HG02973 (cell line): ENCODE measurements at regions not wholly inside any gene's neighbourhood (a gene's known extent, or its start where the extent isn't known, plus 50 kb on each side); places are given as distances from the start of the nearest gene placed in this dataset.
"Not testable (repeated sequence)": the region's sequence is repeated elsewhere in the genome, so short reads cannot be mapped to it uniquely, and the experiment has no call there.

Experiments used
- ATAC-seq: cut with Tn5 transposase; IDR thresholded peaks from one replicate; pipeline ENCODE4 v1.9.1; 2021; ENCODE audit warnings: moderate library complexity; ENCODE audit not compliant: unreplicated experiment

DNA sequence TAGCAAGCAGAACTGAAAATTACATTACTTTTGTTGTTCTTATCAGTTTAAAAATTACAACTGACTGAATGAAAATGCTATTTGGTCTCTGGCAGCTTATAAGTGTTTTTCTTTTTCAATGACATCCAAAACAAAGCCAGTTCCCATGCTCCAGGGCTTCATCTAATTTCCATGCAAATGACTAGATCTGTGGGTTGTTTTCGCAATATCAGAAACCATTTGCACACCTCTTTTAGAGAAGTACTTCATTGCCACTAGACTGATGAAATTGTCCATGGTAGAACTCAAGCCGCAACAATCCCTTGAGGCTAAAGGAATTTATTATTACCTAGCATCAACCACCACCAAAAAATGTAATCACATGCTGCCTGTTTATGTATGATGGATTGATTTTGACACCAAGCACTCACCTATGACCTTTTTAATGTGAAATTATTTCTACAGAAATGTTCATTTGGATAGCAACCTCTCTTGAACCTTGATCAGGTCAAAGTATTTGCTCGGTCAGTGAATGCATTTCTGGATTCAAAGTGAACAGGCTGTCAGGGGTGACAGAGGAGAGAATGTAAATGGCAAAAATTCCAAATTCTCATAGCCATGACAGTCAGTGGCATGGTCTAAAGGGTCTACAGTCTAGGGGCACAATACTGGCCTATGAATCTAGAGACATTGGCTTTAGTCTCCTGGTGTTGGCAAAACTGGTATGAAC, 769.3 kb downstream of the SORCS1 start:
- no peak for ATAC-seq

- ATAC-seq: no peak
Measured at GRCh38 chr10:106392778-106393177, 771.7 kb downstream of the SORCS1 start.

DNA sequence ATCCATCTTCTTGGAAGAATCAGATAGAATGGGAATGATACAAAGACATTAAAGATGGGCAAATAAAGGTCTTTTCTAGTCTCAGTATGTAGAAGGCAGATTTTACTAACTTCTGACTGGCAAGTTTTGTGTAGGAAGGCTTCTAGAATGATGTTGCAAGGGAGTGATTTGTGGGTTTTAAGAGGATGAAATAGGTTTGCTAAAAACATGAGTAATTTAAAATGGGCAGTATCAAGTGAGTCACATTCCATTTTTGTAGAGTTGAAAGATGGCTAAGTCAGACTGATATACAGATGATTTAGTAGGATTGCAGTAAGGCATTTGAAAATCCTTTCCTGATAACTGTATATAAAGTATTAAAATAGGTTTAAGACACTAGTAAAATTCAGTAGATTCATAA, 777.4 kb downstream of the SORCS1 start:
- ATAC-seq: no peak

DNA sequence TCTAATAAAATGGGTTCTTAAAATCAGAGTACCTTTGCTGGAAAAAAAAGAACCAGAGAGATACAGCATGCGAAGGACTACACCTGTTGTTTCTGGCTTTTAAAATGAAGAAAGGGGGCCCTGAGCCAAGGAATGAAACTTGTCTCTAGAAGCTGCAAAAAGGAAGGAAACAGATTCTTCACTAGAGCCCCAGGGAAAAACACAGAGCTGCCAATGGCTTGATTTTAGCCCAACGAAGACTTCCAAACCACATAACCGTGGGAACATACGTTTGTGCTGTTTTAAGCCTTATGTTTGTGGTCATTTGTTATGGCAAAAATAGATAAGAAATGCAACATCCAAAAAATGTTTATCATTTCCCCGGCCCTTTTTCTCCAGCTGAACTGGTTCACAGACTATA, 780.0 kb downstream of the SORCS1 start:
- no peak for ATAC-seq

- no peak for ATAC-seq
Measured at GRCh38 chr10:106380706-106381105, 783.8 kb downstream of the SORCS1 start.

- no peak for ATAC-seq
Measured at GRCh38 chr10:106378251-106378650, 786.3 kb downstream of the SORCS1 start.

DNA sequence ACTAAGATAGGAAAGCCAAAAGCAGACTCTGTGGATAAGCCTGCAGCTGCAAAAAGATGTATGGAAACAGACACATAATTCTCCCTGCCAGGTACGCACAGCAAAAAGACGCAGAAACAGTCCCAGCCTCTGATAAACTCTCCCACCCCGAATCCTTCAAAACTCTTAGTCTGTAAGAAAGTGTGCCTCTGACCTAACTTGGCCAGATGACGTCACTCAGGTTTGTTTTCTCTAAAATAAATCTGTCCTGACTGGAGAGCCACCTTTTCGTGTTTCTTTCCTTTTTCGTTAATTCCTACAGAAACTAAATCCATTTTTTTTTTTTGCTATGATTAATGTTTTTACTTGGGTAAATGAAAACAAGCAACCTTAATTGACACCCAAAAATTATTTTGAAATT, 793.8 kb downstream of the SORCS1 start:
- ATAC-seq: no peak

GRCh38 chr10:106360870-106361269, 803.6 kb downstream of the SORCS1 start:
- no peak for ATAC-seq

DNA sequence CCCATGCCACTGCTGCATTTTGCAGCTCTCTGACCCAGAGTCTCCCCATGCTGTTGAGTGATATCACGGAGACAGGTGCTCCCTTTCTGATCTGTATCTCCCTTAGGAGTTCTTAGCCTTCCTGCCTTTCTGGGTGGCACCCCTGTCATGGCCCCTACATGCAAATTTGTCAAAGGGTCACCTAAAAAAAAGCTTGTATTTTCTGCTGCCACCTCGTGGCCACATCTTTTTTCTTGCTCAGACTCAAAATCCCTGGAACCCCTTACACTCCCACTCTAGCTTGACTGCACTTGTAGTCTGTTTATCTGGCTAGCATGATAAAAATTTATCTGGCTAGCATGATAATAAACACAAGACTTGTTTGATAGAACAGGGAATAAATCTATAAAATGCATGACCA, 809.1 kb downstream of the SORCS1 start:
- no peak for ATAC-seq

DNA sequence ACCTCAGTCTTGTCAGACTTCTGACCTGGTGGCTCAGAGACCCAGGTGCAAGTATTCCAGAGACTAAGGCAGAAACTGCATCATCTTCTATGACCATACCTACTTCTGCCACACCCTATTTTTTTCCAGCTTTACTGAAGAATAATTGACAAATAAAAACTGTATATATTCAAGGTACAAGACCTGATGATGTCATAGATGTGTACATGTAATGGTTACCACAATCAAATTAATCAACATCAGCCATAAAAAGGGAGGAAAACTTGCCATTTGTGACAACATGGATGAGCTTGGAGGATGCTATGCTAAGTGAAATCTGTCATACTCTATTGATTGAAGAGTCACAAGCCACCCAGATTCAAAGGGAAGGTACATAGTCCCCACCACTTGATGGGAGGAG, 815.6 kb downstream of the SORCS1 start:
- no peak for ATAC-seq

GRCh38 chr10:106347547-106347946, 817.0 kb downstream of the SORCS1 start:
- ATAC-seq: no peak

GRCh38 chr10:106343539-106343938, 821.0 kb downstream of the SORCS1 start:
- not testable (repeated sequence) for ATAC-seq

DNA sequence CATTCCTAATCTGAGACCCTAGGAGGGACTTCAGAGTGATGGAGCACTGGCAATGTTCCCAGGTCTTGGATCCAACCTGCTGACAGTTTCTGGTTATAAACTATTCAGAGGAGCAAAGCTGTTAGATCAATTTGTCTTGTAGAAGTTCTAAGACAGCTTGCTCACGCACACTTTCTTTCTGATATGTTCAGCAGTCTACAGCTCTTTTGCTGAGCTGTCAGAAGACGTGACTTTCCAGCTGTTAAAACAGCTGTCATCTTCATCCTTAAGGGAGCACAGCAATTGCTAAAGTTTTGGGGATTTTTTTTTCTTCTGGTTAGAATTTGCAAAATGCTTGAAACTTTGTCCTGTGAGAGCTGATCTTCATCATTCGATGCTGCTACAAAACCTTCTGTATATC, 823.1 kb downstream of the SORCS1 start:
- no peak for ATAC-seq

- no peak for ATAC-seq
Measured at GRCh38 chr10:106338486-106338885, 826.0 kb downstream of the SORCS1 start.

GRCh38 chr10:106336874-106337273, 827.6 kb downstream of the SORCS1 start:
- ATAC-seq: no peak

DNA sequence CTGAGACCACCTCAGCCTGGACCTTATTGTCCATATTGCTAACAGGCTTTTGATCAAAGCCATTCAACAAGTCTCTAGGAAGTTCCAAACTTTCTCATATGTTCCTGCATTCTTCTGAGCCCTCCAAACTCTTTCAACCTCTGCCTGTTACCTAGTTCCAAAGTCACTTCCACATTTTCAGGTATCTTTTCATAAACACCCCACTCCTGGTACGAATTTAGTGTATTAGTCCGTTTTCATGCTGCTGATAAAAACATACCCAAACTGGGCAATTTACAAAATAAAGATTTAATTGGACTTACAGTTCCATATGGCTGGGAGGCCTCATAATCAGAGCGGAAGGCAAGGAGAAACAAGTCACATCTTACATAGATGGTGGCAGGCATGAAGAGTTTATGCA, 836.8 kb downstream of the SORCS1 start:
- ATAC-seq: no peak

DNA sequence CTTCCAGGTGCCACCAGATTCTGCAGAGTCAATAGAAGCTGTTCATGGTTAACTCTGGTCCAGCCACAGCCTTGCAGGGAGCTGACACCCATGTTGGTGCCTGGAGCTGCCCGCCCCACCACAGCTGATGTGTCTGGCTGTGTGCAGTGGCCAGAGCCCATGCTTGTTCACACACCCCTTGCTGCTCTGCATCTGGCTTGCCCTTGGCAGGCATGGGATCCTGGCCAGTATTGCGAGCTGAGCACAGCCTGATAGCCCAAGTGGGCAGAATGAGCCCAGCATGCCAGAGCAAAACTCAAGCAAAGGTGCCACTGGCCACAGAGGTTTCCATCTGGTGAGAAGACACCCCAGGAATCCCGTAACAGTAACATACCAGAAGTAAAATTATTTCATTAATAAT, 843.6 kb downstream of the SORCS1 start:
- no peak for ATAC-seq

GRCh38 chr10:106320078-106320477, 844.4 kb downstream of the SORCS1 start:
- ATAC-seq: no peak

DNA sequence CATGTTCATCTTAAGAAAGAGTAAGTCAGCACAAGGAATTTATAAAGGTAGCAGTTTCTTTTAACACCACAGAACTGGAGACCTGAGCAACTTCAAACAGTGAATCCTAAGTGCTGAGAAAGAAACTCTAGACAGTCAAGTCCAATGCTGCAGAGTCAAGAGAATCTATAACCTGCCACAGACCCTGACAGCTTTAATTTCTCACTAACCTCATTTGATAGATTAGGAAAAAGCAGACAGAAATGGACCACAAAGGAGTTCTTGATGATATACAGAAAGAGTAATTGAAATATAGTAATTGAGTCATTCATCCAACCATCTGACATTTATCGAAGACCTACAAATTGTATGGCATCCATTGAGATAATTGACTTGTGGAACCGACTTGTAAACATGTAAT, 847.0 kb downstream of the SORCS1 start:
- ATAC-seq: no peak

DNA sequence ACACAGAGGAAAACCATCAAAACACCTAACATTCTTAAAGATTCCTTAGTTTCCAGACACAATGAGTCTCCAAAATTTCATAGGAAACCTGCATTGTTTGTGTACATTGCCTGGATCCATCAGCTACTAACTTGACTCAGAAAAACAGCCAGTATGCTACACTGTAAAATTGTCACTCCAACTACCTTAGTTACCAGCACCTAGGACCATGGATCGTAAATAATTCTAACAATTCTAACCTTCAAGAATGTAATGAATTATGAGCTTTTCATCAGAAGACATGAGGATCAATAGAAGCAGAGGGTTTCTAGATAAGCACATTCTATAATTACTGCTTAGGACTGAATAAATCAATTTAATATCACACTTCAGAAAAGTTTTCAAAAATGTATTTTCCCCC, 851.5 kb downstream of the SORCS1 start:
- ATAC-seq: no peak

- no peak for ATAC-seq
Measured at GRCh38 chr10:106312087-106312486, 852.4 kb downstream of the SORCS1 start.

- no peak for ATAC-seq
Measured at GRCh38 chr10:106311590-106311989, 852.9 kb downstream of the SORCS1 start.

DNA sequence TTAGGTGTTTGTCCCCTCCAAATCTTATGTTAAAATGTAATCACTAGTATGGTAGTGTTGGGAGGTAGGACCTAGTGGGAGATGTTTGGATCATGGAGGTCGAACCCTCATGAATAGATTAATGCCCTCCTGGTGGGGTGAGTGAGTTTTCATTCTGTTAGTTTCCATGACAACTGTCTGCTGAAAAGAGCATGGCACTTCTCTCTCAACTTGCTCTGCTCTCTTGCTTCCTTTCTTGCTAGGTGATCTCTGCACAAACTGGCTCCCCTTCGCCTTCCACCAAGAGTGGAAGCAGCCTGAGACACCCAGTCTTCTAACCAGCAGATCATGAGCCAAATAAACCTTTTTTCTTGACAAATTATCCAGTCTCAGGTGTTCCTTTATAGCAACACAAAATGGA, 853.9 kb downstream of the SORCS1 start:
- ATAC-seq: no peak
